ENCODE measurements at regions not wholly inside any gene's neighbourhood (a gene's known extent, or its start where the extent isn't known, plus 50 kb on each side); places are given as distances from the start of the nearest gene placed in this dataset.
"Not testable (repeated sequence)": the region's sequence is repeated elsewhere in the genome, so short reads cannot be mapped to it uniquely, and the experiment has no call there.

DNA sequence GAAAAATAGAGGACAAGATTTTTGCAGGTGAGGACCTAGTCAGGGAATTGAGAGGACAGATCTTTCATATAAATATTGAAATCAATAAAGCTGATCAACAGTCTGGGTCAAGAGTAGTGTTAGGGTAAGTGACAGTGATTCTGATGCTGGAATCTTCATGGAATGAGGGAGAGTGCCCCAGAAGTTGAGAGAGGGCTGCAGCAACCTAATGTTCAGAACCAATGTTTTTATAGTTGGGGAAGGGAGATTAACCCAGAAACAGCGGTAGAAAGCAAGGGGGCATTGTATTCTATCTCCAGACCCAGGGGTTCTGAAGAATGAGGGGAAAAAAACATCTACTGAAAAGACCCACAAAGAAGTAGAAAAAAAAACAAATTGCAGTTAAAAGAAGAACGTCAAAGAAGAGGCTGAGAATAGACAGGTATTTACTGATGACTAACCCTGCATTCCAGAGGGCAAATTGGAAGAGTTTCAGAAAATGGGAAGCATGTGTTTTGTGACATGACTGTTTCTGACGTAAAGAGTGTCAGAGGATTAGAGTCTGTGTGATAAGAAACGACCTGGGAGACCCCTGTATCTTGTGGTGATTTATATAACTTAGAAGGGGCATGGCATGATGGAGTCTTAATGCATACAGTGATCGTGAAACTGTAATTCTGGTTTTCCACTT is 819.6 kb upstream of the EPHA5 start:
- TF ChIP-seq CTCF (conservative IDR thresholded peaks at IDR 0.05) = no peak
- no peak overlapping the region for H3K27ac ChIP-seq

DNA sequence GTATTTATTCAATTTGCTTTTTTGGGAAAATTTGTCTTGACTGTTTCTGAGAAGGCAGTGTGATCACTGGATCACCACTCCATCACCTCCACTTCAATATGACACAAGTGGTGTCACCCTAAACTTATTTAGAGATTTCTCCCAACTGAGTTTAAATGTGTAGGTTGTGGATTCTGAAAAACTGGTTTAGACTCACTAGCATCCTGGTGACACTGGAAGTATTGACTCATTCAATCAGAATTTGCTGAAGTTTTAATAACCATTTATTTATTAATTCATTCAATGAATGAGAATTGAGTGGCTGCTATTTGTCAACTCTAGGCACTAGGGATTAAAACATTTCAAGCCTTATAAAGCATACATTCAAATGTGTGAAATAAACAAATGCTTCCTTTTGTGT is 819.1 kb upstream of the EPHA5 start:
- no peak overlapping the region for H3K27ac ChIP-seq
- no peak for TF ChIP-seq CTCF (conservative IDR thresholded peaks at IDR 0.05)

- TF ChIP-seq CTCF (conservative IDR thresholded peaks at IDR 0.05) = no peak
- no peak overlapping the region for H3K27ac ChIP-seq
Observed at GRCh38 chr4:66486068-66486467, 815.8 kb upstream of the EPHA5 start.

- H3K27ac ChIP-seq = no peak overlapping the region
- no peak for TF ChIP-seq CTCF (conservative IDR thresholded peaks at IDR 0.05)
Observed at GRCh38 chr4:66482186-66482585, 811.9 kb upstream of the EPHA5 start.

DNA sequence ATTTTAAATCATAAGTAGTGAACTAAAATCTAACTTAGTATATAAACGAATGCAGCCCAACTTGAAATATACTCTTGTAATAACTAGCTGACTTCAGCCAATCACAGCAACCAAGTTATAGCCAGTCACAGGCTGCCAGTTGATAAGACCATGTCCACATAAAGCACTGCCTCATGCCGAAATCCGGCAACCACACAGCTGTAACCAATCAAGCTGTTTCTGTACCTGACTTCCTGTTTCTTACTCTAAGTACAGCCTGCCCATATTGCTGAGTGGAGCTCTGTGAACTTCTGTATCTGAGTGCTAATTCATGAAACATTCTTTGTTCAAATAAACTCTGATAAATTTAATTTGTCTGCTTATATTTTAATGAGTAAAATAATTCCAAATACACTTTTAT is 805.3 kb upstream of the EPHA5 start:
- H3K27ac ChIP-seq = no peak overlapping the region
- no peak for TF ChIP-seq CTCF (conservative IDR thresholded peaks at IDR 0.05)

DNA sequence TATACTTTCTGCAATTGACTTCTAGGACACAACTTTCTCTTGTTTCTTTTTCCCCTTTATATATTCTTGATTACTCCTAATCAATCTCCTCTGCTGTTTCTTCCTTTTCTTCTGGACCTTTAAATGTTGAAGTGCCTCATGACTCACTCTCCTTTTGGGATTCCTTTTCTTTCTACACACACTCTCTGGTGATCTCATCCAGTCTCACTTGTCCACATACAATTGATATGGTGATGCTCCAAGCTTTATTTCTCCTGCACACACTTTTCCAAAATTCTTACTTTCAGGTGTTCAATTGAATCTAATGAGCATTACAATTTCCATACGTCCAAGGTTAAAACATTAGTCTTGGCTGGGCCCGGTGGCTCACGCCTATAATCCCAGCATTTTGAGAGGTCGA is 794.8 kb upstream of the EPHA5 start:
- H3K27ac ChIP-seq = no peak overlapping the region
- no peak for TF ChIP-seq CTCF (conservative IDR thresholded peaks at IDR 0.05)

- H3K27ac ChIP-seq = not testable (repeated sequence)
Observed at GRCh38 chr4:66462890-66463289, 792.6 kb upstream of the EPHA5 start.

DNA sequence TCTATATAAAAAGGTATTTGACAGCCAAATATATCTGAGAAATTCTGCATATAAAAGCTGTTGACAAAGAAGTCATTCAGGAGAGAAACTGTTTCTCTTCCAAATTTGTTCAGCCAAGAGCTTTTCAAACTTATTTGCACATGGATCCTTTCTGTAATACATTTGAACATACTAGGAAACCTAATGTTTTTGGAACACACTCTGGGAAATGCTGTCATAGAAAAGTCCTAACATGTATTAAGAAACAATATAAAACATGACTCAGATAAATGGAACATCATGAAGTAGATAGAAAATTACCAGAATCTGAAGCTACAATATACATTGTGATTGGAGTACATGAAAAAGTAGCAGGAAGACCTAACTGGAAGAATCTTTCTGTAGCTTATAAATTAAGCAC is 781.5 kb upstream of the EPHA5 start:
- no peak for TF ChIP-seq CTCF (conservative IDR thresholded peaks at IDR 0.05)

More for the DNA sequence above, 781.5 kb upstream of the EPHA5 start:
- no peak overlapping the region for H3K27ac ChIP-seq
